DMS153 treated with DMSO at 0.1 percent for 48 hours (cell line): ENCODE measurements at regions not wholly inside any gene's neighbourhood (a gene's known extent, or its start where the extent isn't known, plus 50 kb on each side); places are given as distances from the start of the nearest gene placed in this dataset.

Experiments used
- DNase-seq: peaks from one replicate; lab custom pipeline; 2025; ENCODE audit not compliant: unreplicated experiment; lab: John Stamatoyannopoulos, UW

- no peak for DNase-seq
Measured at GRCh38 chr4:14856062-14856933, 146.0 kb upstream of the CPEB2 start.

- no peak for DNase-seq
Measured at GRCh38 chr4:14856934-14857235, 145.4 kb upstream of the CPEB2 start.

- no peak for DNase-seq
Measured at GRCh38 chr4:14857475-14857874, 144.8 kb upstream of the CPEB2 start.

- no peak for DNase-seq
Measured at GRCh38 chr4:14857981-14858380, 144.3 kb upstream of the CPEB2 start.

GRCh38 chr4:14862891-14863290, 139.4 kb upstream of the CPEB2 start:
- DNase-seq, result no peak

GRCh38 chr4:14863418-14864364, 138.6 kb upstream of the CPEB2 start:
- DNase-seq, result no peak

GRCh38 chr4:14864365-14865030, 137.8 kb upstream of the CPEB2 start:
- DNase-seq, result no peak

- no peak for DNase-seq
Measured at GRCh38 chr4:14865031-14865366, 137.3 kb upstream of the CPEB2 start.

- DNase-seq, result no peak
Measured at GRCh38 chr4:14865804-14866203, 136.5 kb upstream of the CPEB2 start.

GRCh38 chr4:14867847-14868246, 134.4 kb upstream of the CPEB2 start:
- DNase-seq, result no peak

GRCh38 chr4:14868426-14869395, 133.6 kb upstream of the CPEB2 start:
- no peak for DNase-seq

GRCh38 chr4:14871676-14872430, 130.4 kb upstream of the CPEB2 start:
- DNase-seq, result no peak

GRCh38 chr4:14874990-14875389, 127.3 kb upstream of the CPEB2 start:
- DNase-seq, result no peak

- no peak for DNase-seq
Measured at GRCh38 chr4:14877246-14878225, 124.7 kb upstream of the CPEB2 start.

GRCh38 chr4:14878681-14879080, 123.6 kb upstream of the CPEB2 start:
- no peak for DNase-seq

GRCh38 chr4:14879683-14880082, 122.6 kb upstream of the CPEB2 start:
- no peak for DNase-seq

GRCh38 chr4:14880805-14881204, 121.5 kb upstream of the CPEB2 start:
- no peak for DNase-seq

GRCh38 chr4:14883166-14883565, 119.1 kb upstream of the CPEB2 start:
- no peak for DNase-seq

- DNase-seq, result no peak
Measured at GRCh38 chr4:14883661-14884060, 118.6 kb upstream of the CPEB2 start.
